ENCODE measurements at regions not wholly inside any gene's neighbourhood (a gene's known extent, or its start where the extent isn't known, plus 50 kb on each side); places are given as distances from the start of the nearest gene placed in this dataset.

DNA sequence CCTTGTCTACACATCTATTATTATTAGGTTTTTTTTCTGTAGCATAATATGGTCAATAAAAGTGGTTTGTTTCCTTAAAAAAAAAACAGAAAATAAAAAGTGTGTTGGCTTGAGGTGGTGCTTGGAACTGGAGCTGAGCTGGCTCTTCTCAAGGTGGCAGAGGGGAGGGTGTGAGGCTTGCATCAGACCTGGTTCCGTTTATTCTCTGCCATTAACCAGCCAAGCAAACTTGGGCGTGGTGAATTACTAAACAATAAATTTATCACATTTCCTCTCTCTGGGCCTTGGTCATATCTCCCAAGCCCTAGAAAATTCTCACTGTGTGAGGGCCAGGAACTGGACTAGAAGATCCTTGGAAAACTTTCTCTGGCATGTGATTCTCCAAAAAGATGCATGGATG lies 427.5 kb upstream of the MKI67 start:
- TF ChIP-seq, protein P1, sequence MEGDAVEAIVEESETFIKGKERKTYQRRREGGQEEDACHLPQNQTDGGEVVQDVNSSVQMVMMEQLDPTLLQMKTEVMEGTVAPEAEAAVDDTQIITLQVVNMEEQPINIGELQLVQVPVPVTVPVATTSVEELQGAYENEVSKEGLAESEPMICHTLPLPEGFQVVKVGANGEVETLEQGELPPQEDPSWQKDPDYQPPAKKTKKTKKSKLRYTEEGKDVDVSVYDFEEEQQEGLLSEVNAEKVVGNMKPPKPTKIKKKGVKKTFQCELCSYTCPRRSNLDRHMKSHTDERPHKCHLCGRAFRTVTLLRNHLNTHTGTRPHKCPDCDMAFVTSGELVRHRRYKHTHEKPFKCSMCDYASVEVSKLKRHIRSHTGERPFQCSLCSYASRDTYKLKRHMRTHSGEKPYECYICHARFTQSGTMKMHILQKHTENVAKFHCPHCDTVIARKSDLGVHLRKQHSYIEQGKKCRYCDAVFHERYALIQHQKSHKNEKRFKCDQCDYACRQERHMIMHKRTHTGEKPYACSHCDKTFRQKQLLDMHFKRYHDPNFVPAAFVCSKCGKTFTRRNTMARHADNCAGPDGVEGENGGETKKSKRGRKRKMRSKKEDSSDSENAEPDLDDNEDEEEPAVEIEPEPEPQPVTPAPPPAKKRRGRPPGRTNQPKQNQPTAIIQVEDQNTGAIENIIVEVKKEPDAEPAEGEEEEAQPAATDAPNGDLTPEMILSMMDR (IDR thresholded peaks at IDR 0.05; ENCODE audit: low read depth, low read length, missing input control): no peak
- TF ChIP-seq SP1 (IDR thresholded peaks at IDR 0.05) (no peak), GABPA (IDR thresholded peaks at IDR 0.05 in 1 of 2, conservative IDR thresholded peaks at IDR 0.05 in 1 of 2) (no peak), RAD21 (IDR thresholded peaks at IDR 0.05) (no peak), HNF4G (IDR thresholded peaks at IDR 0.05) (no peak), RXRA (IDR thresholded peaks at IDR 0.05) (no peak), JUND (IDR thresholded peaks at IDR 0.05) (no peak), NR2F2 (IDR thresholded peaks at IDR 0.05) (no peak), YY1 (IDR thresholded peaks at IDR 0.05) (no peak)
- TF ChIP-seq, protein P2, sequence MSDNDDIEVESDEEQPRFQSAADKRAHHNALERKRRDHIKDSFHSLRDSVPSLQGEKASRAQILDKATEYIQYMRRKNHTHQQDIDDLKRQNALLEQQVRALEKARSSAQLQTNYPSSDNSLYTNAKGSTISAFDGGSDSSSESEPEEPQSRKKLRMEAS (IDR thresholded peaks at IDR 0.05): no peak
- TF ChIP-seq, protein P3, sequence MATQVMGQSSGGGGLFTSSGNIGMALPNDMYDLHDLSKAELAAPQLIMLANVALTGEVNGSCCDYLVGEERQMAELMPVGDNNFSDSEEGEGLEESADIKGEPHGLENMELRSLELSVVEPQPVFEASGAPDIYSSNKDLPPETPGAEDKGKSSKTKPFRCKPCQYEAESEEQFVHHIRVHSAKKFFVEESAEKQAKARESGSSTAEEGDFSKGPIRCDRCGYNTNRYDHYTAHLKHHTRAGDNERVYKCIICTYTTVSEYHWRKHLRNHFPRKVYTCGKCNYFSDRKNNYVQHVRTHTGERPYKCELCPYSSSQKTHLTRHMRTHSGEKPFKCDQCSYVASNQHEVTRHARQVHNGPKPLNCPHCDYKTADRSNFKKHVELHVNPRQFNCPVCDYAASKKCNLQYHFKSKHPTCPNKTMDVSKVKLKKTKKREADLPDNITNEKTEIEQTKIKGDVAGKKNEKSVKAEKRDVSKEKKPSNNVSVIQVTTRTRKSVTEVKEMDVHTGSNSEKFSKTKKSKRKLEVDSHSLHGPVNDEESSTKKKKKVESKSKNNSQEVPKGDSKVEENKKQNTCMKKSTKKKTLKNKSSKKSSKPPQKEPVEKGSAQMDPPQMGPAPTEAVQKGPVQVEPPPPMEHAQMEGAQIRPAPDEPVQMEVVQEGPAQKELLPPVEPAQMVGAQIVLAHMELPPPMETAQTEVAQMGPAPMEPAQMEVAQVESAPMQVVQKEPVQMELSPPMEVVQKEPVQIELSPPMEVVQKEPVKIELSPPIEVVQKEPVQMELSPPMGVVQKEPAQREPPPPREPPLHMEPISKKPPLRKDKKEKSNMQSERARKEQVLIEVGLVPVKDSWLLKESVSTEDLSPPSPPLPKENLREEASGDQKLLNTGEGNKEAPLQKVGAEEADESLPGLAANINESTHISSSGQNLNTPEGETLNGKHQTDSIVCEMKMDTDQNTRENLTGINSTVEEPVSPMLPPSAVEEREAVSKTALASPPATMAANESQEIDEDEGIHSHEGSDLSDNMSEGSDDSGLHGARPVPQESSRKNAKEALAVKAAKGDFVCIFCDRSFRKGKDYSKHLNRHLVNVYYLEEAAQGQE (IDR thresholded peaks at IDR 0.05): no peak
- TF ChIP-seq, protein P4, sequence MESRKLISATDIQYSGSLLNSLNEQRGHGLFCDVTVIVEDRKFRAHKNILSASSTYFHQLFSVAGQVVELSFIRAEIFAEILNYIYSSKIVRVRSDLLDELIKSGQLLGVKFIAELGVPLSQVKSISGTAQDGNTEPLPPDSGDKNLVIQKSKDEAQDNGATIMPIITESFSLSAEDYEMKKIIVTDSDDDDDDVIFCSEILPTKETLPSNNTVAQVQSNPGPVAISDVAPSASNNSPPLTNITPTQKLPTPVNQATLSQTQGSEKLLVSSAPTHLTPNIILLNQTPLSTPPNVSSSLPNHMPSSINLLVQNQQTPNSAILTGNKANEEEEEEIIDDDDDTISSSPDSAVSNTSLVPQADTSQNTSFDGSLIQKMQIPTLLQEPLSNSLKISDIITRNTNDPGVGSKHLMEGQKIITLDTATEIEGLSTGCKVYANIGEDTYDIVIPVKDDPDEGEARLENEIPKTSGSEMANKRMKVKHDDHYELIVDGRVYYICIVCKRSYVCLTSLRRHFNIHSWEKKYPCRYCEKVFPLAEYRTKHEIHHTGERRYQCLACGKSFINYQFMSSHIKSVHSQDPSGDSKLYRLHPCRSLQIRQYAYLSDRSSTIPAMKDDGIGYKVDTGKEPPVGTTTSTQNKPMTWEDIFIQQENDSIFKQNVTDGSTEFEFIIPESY (IDR thresholded peaks at IDR 0.05): no peak

All from liver (tissue), 3 donors.